ENCODE measurements at regions not wholly inside any gene's neighbourhood (a gene's known extent, or its start where the extent isn't known, plus 50 kb on each side); places are given as distances from the start of the nearest gene placed in this dataset.

DNA sequence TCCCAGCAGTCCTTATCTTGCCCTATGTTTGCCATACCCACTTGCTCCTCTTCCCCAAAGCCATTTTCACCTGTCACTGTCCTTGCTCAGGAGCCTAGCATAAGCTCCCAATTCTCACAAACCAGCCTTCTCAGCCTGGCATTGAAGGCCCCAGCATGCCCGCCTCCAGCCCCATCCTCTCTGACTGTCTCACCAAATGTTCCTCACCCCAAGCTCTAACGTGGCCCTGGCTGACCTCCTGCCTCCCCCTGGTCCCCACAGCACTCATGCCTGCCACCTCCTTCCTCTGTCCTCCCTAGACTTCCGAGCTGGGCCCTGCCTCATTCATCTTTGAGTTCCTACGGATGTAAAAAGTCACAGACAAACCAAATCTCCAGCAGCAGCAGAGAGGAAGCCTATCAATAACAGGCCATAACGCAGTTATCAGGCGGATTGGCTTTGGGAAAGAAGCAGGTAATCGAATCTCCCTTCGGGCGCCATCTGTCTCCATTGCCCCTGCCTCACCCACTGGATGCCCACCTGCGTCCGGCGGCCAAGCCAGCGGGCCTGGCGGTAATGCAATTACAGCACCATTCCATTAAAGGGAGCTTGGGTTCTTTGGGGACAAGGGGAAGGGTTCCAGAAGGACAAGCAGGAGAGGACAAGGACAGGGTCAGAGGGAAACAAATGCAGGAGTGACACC, 104.4 kb downstream of the MRPL14 start:
- TF ChIP-seq, protein P1, sequence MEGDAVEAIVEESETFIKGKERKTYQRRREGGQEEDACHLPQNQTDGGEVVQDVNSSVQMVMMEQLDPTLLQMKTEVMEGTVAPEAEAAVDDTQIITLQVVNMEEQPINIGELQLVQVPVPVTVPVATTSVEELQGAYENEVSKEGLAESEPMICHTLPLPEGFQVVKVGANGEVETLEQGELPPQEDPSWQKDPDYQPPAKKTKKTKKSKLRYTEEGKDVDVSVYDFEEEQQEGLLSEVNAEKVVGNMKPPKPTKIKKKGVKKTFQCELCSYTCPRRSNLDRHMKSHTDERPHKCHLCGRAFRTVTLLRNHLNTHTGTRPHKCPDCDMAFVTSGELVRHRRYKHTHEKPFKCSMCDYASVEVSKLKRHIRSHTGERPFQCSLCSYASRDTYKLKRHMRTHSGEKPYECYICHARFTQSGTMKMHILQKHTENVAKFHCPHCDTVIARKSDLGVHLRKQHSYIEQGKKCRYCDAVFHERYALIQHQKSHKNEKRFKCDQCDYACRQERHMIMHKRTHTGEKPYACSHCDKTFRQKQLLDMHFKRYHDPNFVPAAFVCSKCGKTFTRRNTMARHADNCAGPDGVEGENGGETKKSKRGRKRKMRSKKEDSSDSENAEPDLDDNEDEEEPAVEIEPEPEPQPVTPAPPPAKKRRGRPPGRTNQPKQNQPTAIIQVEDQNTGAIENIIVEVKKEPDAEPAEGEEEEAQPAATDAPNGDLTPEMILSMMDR (conservative IDR thresholded peaks at IDR 0.05) = no peak
- no peak for TF ChIP-seq EZH2 (IDR thresholded peaks at IDR 0.05; ENCODE audit: low read depth)

All from PC-9 (cell line).